Head of caudate nucleus (tissue), 42 donors: ENCODE measurements at regions not wholly inside any gene's neighbourhood (a gene's known extent, or its start where the extent isn't known, plus 50 kb on each side); places are given as distances from the start of the nearest gene placed in this dataset.

Source experiments
- DNase-seq, 42 donors: peaks; one replicate each; pipeline versions ENCODE4 v3.0.0 to v3.0.0-alpha.2; 2020 to 2021; ENCODE audit warnings: mixed read lengths in 7 of 42
- intact Hi-C: fragments of 100-400 bp; cut with DNase I; formaldehyde crosslinking; loops from one replicate; pipeline ENCODE4 v1.15.0; 2022

GRCh38 chr13:72539925-72540324 lies 187.5 kb downstream of the MZT1 start:
- no peak for DNase-seq
- intact Hi-C loops: no loop called here

- DNase-seq: no peak
- intact Hi-C loops: no loop called here
Observed at GRCh38 chr13:72537782-72538181, 189.6 kb downstream of the MZT1 start.

DNA sequence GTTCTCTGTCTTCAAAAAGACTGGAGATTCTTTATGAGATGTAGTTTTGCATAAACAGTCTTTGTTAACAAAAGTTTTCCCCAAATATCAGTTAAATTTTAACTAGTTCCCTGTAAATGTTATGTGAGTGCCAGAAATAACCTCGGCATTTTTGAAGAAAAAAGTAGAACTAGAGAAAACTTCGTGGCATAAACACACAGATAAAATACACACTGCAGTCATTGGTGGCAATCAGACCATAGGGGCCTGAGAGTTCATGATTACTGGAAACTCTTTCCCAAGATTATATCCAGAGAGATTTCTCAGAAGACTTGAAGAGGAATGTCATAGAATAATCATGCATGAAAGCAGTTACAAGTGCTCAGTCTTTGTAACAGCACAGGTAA lies 190.0 kb downstream of the MZT1 start:
- intact Hi-C loops: no loop called here

GRCh38 chr13:72536714-72537394 lies 190.6 kb downstream of the MZT1 start:
- peak in 4 of 42 donors; percentile 1 to 16 (median 4) for DNase-seq
- intact Hi-C loops: no loop called here

More for the DNA sequence above, 190.0 kb downstream of the MZT1 start:
- no peak for DNase-seq

DNA sequence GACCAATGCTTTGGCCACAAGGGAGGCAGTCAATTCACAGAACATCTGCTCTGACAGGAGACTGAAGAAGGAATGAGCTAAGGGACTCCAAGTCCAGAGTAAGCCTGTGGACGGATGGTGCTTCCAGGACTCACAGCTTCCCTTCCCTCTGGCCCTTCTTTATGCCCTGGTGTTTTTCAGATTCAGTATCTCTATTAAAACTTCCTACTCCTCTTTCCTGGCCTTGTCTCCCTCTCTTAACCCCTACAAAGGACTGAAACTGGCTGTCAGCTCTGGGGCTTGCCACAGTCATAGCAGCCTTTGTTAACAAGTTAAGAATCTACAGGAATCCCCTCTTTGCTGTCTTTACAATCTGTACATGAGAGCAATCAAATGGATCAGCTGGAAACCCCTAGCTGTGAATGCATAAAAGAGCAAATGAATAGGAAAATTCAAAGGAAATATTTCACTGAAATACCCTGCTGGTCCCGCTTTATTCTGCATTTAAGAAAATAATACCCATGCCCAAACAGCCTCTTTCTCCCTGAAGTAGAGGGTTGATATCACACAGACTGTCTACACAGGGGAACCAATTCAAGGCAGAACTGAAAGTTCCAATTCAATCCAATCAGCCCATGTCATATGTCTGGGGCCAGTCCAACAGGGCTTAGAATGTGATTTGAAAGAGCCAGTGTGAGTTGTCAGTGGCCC lies 192.3 kb downstream of the MZT1 start:
- intact Hi-C loops: no loop called here

GRCh38 chr13:72530471-72530870 lies 197.0 kb downstream of the MZT1 start:
- DNase-seq: no peak
- intact Hi-C loops: no loop called here

More for the DNA sequence above, 192.3 kb downstream of the MZT1 start:
- no peak for DNase-seq

DNA sequence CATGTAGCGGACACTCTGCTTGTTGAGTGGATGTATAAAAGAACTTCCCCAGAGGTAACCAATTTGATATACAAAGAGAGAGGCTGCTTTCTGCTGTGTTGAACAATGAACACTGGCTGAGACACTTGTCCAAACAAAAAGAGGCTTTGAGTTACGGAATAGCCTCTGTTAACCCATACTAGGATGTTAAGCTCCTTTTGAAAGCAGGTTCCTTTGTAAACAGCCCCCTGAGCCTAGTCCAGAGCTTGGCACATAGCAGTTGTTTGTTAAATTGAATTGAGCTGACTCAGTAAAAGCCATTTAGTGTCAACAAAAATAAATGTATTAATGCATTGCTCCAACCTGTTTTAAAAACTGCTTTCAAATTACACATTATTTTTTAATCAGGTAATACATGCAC lies 200.1 kb downstream of the MZT1 start:
- intact Hi-C loops: no loop called here
- no peak for DNase-seq

- intact Hi-C loops: no loop called here
- no peak for DNase-seq
Observed at GRCh38 chr13:72523593-72523992, 203.8 kb downstream of the MZT1 start.

DNA sequence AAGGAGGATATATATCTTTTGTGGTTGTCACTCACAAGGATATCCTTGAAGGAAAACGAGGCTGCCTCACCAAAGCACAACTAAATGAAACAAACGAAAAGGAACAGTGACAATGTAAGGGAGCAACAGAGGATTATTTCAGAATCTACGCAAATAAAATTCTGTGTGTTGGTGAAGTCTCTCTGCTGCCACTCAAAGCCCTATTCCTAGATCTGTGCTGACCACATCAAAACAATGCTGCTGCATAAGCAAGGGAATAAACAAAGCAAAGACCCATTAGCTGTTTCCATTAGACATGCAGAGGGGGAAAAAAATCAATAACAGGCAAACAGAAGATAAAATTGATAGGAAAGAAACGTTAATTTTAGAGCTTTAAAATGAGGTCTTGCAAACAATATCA lies 204.4 kb downstream of the MZT1 start:
- DNase-seq: no peak
- intact Hi-C loops: no loop called here

- intact Hi-C loops: no loop called here
- no peak for DNase-seq
Observed at GRCh38 chr13:72521940-72522661, 205.3 kb downstream of the MZT1 start.

- DNase-seq: no peak
- intact Hi-C loops: no loop called here
Observed at GRCh38 chr13:72514146-72514545, 213.3 kb downstream of the MZT1 start.

DNA sequence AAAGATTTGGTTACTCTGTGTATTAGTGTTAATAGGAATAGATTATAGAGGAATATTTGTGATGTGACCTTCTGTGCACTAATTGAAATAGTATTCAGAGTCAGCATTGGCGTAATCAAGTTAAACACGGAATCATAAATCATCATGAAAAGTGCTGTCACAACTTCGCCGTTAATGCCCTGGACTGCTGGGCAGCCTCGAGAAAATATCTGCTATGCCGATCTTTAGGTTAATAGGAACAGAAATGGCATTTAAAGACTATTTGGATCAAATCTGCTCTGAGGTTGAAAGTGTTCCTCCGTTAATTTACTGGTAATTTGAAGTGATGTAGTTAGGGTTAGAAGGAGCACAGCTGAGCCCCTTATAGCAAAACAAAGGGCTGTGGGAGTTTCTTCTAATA lies 219.0 kb downstream of the MZT1 start:
- DNase-seq: no peak
- intact Hi-C loops: no loop called here

DNA sequence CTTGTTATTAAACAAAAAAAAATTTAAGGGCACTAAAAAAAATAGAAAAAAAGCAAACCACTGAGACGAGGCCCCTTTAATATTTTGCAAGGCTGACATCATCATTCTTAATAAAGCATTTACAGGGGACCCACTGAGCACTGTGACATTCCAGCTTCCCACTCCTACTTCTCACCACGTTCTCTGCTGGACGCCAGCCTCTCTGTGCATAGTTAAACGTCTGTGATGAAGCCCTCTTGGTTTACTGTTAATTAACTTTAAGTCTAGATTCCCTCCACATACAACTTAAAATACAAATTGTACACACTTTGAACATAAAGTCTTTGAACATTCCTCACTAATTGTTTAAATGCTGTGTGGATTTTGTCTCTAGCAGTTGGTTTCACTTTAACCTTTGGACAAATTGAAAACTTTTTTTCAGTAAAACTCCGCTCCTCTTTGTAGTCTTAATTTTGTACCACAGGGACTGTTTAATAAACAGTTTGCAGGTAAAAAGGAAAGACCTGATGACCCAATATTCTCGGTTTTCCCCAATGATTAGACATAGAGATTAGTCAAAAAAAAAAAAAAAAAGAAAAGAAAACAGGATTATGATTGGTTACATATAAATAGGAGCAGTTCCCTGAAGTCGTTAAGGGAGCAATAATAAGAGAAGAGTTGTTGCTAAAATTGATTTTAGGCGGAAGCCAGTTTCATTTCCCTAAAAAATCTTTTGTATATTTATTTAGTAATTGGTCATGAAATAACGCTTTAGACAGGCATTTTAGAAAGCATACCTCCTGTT lies 219.8 kb downstream of the MZT1 start:
- intact Hi-C loops: no loop called here
- DNase-seq: no peak

- intact Hi-C loops: no loop called here
- DNase-seq: no peak
Observed at GRCh38 chr13:72506706-72507105, 220.7 kb downstream of the MZT1 start.

- DNase-seq: no peak
- intact Hi-C loops: no loop called here
Observed at GRCh38 chr13:72505376-72505775, 222.1 kb downstream of the MZT1 start.

DNA sequence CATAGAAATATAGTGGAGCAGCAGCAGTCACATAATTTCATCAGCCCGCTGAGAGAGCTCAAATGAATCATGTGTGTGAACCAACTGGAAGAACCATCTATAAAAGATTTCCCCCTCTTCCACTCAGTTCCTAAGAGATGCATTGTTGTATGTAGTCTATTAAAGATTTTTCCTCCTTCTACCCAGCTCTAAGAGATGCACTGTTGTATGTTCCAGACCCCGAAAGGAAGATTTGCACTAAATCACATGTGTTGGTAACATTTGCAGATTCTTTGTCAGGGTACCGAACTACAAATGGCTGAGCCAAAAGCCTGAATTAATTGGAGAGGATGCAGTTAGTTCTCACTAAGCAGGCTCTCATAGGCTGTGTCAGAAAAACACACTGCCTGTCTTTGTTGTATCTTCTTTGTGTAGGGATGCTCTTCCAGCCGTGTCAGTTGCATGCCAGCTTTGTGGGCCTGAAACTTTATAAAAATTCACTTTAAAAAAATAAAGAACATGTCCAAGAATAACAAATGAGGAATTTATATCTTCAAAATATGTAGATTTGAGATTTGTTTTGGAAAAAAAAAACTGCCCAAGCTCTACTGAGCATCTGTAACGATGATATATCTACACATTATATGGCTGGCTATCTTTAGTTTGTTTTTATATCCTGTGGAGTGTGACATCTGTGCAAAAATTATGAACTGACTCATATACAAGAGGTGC lies 223.1 kb downstream of the MZT1 start:
- intact Hi-C loops: no loop called here

DNA sequence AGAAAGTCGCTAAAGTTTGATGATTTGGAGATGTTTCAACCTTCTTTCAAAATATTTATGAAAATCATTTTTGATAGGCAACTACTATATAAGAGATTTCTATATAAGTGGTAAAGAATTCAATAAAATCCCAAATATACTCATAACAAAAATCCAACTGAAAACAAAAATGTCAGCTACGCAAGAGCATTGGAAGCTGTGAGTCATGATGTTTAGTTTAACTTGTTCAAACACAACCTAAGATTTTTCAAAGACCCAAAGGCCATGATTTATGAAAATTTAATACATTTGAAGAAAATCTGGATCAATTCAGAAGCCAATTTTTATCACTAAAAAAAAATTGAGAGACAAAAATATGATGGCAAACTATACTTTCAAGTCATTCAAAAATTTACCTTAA lies 226.6 kb downstream of the MZT1 start:
- no peak for DNase-seq
- intact Hi-C loops: no loop called here

More for the DNA sequence above, 223.1 kb downstream of the MZT1 start:
- DNase-seq: peak in 1 of 42 donors; percentile 2

- no peak for DNase-seq
- intact Hi-C loops: no loop called here
Observed at GRCh38 chr13:72495681-72496080, 231.7 kb downstream of the MZT1 start.

GRCh38 chr13:72489751-72490150 lies 237.7 kb downstream of the MZT1 start:
- no peak for DNase-seq
- intact Hi-C loops: no loop called here
